HTR-8/SVneo (cell line): ENCODE measurements at regions not wholly inside any gene's neighbourhood (a gene's known extent, or its start where the extent isn't known, plus 50 kb on each side); places are given as distances from the start of the nearest gene placed in this dataset.

Experiments used
- DNase-seq: peaks from one replicate; pipeline ENCODE4 v3.0.0; 2011; ENCODE audit warnings: low spot score, mixed read lengths; ENCODE audit not compliant: insufficient read length
- FAIRE-seq: peaks from 2 replicates; lab custom pipeline; 2011; peaks lifted over from hg19 to GRCh38; lab: Jason Lieb, UNC

GRCh38 chr5:167614294-167615021 is 677.0 kb upstream of the WWC1 start:
- no peak for FAIRE-seq

GRCh38 chr5:167616043-167616890 is 675.2 kb upstream of the WWC1 start:
- no peak for DNase-seq
- no peak for FAIRE-seq

More at GRCh38 chr5:167614294-167615021, 677.0 kb upstream of the WWC1 start:
- DNase-seq = no peak

- DNase-seq (no peak), FAIRE-seq (no peak)
These were observed 668.1 kb upstream of the WWC1 start for GRCh38 chr5:167623354-167623753.

GRCh38 chr5:167624053-167624452 is 667.4 kb upstream of the WWC1 start:
- DNase-seq (no peak), FAIRE-seq (no peak)

DNA sequence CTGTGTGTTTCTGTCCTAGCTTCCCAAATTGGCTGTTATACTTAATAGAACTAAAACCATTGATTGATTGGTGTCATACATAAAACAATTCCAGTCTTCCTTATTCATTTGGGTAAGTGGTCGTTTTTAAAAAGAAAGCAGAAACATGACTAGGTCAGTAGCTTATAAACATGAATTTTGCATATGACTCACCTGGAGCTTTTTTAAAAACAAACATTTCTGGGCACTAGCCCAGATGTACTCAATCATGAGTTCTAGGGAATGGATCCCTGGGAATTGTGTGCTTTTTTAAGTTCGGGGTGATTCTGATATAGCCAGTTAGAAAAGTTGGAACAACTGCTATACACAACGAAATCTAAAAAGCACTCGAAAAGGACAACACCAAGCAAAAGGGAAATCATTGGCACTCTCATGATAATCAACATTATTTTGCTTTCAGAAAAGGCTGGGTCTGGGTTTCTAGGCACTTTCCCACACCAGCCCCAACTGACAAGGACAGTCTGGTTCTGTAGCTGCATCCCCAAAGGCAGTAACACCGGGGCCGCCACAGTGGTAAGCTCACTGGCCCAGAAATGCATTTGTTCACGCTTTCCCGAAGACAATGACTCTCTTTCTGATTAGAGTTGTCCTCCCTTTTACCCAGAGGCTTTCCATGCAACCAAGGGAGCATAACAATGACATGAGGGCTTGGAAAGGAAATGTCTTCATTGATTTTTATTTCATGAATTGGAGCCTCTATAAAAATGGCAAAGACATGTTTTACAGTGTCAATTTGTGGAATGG is 664.9 kb upstream of the WWC1 start:
- DNase-seq (no peak), FAIRE-seq (no peak)

GRCh38 chr5:167629634-167630033 is 661.8 kb upstream of the WWC1 start:
- DNase-seq (no peak), FAIRE-seq (no peak)

GRCh38 chr5:167631191-167631590 is 660.3 kb upstream of the WWC1 start:
- FAIRE-seq = no peak
- no peak for DNase-seq

GRCh38 chr5:167633114-167633513 is 658.3 kb upstream of the WWC1 start:
- FAIRE-seq = no peak
- no peak for DNase-seq

DNA sequence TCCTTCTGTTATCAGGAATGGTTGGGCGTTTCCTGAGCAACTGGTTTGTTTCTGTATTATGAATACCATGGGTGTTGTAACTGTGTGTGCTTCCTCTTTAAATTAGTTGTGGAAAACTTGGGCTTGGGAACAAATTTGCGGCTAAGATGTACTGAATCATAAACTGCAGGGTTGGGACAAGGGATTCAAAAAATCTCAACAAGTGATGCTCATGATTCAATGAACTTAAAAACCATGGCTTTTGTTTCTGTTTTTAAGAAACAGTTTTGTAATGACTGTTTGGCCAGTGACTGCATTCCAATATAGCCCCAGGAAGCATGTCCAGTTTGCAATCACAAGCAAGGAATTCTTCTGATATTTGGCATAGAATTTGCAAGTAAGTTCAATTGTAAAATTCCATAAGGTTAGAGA is 657.5 kb upstream of the WWC1 start:
- no peak for DNase-seq
- peak; percentile 48 for FAIRE-seq

DNA sequence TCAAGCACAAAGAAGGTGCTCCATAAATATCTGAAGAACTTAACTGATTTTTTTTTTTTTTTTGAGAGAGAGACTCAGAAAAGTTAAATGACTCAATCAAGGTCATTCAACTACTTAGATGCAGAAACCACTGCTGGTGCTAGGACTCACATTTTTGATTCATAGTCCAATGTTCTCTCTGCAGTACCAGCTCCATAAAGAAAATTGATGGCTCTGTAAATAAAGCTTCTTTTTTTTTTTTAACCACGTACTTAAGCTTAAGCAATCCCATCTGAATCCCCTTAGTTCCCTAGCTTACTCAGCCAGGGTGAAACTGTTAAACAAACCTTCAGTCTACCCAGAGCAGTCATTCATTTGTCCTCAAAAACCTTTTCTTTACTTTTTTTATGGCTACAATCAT is 657.0 kb upstream of the WWC1 start:
- no peak for FAIRE-seq
- no peak for DNase-seq

GRCh38 chr5:167638816-167639215 is 652.6 kb upstream of the WWC1 start:
- FAIRE-seq = no peak
- no peak for DNase-seq

DNA sequence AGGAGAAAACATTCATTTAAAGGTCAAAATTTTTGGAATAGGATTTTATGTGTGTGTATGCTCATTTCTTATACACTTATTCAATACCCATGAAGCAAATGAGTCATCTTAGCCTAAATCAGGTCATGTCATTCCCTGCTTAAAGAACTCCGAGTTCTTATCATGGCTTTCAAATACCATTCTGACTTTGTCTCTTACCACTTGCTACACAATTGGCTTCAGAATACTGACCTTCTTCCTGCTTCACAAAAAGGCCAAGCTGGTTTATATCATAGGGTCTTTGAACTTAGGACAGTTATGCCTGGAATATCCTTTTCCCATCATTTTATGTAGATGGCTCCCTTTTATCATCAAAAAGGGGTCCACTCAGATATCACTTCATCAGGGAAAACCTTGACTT is 652.2 kb upstream of the WWC1 start:
- FAIRE-seq = no peak

GRCh38 chr5:167639766-167640165 is 651.7 kb upstream of the WWC1 start:
- DNase-seq (no peak), FAIRE-seq (peak; percentile 51)

More for the DNA sequence above, 652.2 kb upstream of the WWC1 start:
- DNase-seq = no peak

- DNase-seq = no peak
- no peak for FAIRE-seq
These were observed 649.3 kb upstream of the WWC1 start for GRCh38 chr5:167642181-167642580.

DNA sequence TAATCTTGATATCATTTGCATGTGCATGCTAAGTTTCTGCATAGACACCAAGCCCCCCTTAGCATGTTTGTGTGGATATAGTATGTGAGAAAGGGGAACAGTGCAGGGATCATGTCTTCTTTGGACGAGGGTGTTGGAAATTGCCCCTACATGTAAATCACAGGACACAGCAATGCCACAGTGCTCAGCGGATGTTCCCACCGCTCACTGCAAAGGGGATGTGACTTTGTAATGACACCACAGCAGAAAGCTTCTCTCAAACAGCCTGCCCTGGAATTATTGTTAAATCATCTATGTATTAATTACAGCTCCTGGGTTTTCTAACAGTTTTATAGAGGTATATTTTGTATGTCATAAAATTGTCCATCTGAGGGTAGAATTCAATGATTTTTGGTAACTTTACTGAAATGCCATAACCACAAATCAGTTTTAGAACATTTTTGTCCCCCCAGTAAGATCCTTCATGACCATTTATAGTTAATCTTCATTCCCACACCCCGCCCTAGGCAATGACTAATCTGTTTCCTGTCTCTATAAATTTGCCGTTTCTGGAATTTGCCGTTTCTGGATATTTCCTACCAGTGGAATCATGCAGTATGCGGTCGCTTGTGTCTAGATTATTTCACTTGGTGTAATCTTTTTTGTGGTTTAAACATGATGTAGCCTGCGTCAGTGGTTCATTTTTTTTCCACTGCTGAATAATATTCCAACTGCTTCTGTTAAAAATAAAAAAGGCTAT is 648.5 kb upstream of the WWC1 start:
- peak; percentile 46 for DNase-seq
- peak; percentile 62 for FAIRE-seq

- DNase-seq = no peak
- FAIRE-seq = no peak
These were observed 647.7 kb upstream of the WWC1 start for GRCh38 chr5:167643631-167644280.

DNA sequence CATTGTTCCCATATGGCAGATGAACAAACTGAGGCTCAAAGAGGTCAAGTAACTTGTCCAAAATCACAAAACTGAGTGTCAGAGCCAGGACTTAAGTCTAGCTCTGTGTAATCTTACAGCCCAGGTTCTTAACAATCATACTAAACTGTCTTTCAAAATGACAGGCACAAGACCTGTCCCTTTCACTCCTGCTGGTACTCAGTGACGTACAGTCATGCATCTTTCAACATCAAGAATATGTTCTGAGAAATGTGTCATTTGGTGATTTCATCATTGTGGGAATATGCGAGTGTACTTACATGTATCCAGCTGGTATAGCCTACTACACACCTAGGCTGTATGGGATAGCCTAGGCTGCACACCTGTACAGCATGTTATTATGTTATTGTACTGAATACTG is 646.8 kb upstream of the WWC1 start:
- FAIRE-seq = peak; percentile 80
- DNase-seq = no peak

DNA sequence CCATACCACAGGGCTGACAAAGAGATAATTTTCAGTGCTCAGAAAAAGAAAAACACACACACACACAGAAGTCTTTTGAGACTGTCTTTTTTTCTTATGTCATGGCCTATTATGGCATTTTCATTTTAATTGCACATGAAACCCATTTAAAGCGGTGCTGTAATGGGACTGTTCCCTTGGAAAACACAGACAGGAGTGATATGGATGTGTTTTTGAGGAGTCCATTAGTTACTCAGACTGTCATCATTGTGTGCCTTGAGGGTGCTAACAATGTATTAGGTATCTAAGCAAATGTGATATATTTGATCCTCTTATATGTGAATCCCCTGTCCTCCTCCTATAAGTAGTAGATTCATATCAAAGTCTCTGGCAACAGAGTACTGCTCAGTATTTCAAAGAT is 642.0 kb upstream of the WWC1 start:
- FAIRE-seq = peak; percentile 28
- no peak for DNase-seq

- no peak for DNase-seq
- FAIRE-seq = no peak
These were observed 638.8 kb upstream of the WWC1 start for GRCh38 chr5:167652690-167653089.
